Mesenchymal stem cell (in vitro differentiated cells and primary cell): ENCODE measurements at regions not wholly inside any gene's neighbourhood (a gene's known extent, or its start where the extent isn't known, plus 50 kb on each side); places are given as distances from the start of the nearest gene placed in this dataset.

Experiments used
- DNase-seq: peaks from one replicate; pipeline ENCODE4 v3.0.0-alpha.2; 2013
- H2AFZ ChIP-seq: one replicate; pipeline ENCODE4 v1.6.1; 2013; ENCODE audit warnings: low read depth, mild to moderate bottlenecking, control low read depth, inconsistent platforms, low read length, moderate library complexity
- H2AK5ac ChIP-seq: 2 replicates; pipeline ENCODE4 v1.6.1; 2013; ENCODE audit warnings: low read length, moderate library complexity, mild to moderate bottlenecking, inconsistent platforms; ENCODE audit not compliant: severe bottlenecking
- H2BK120ac ChIP-seq: one replicate; pipeline ENCODE4 v1.6.1; 2013; ENCODE audit warnings: low read depth, mild to moderate bottlenecking, inconsistent platforms, low read length, moderate library complexity
- H2BK12ac ChIP-seq, 2 experiments: one replicate each; pipeline ENCODE4 v1.6.1; 2013; ENCODE audit warnings: inconsistent platforms in 2 of 2, low read length in 2 of 2, mild to moderate bottlenecking in 2 of 2, moderate library complexity in 2 of 2, control low read depth in 1 of 2
- H2BK15ac ChIP-seq: one replicate; pipeline ENCODE4 v1.6.1; 2013; ENCODE audit warnings: mild to moderate bottlenecking, low read depth, inconsistent platforms; ENCODE audit not compliant: poor library complexity, severe bottlenecking
- H2BK5ac ChIP-seq: 2 replicates; pipeline ENCODE4 v1.6.1; 2013; ENCODE audit warnings: low read depth, mild to moderate bottlenecking, low read length, control low read depth, inconsistent platforms; ENCODE audit not compliant: poor library complexity, severe bottlenecking
- H3K14ac ChIP-seq, 2 experiments: one replicate each; pipeline ENCODE4 v1.6.1; 2013; ENCODE audit warnings: inconsistent platforms in 2 of 2, low read length in 2 of 2, control low read depth in 1 of 2, mild to moderate bottlenecking in 1 of 2, moderate library complexity in 1 of 2
- H3K18ac ChIP-seq, 2 experiments: one replicate each; pipeline ENCODE4 v1.6.1; 2013; ENCODE audit warnings: inconsistent platforms in 2 of 2, low read length in 2 of 2, control low read depth in 1 of 2, low read depth in 1 of 2, mild to moderate bottlenecking in 1 of 2
- H3K23ac ChIP-seq, 2 experiments: one replicate each; pipeline ENCODE4 v1.6.1; 2013; ENCODE audit warnings: inconsistent platforms in 2 of 2, low read length in 2 of 2, mild to moderate bottlenecking in 2 of 2, moderate library complexity in 2 of 2, control low read depth in 1 of 2
- H3K27ac ChIP-seq: 2 replicates; pipeline ENCODE4 v1.5.1; 2013; ENCODE audit warnings: mild to moderate bottlenecking, moderate library complexity, low read length, control low read depth, inconsistent platforms; ENCODE audit not compliant: poor library complexity, severe bottlenecking
- H3K27me3 ChIP-seq, 2 experiments: 2 replicates each; pipeline versions ENCODE4 v1.6.1 to v1.7.0; 2013; ENCODE audit warnings: low read length in 2 of 2, mild to moderate bottlenecking in 2 of 2, moderate library complexity in 2 of 2, control low read depth in 1 of 2, inconsistent platforms in 1 of 2; ENCODE audit not compliant: control insufficient read depth in 1 of 2, insufficient read depth in 1 of 2
- H3K36me3 ChIP-seq, 2 experiments: 2 replicates each; pipeline versions ENCODE4 v1.6.1 to v1.7.0; 2013; ENCODE audit warnings: low read length in 2 of 2, control low read depth in 1 of 2, inconsistent platforms in 1 of 2, low read depth in 1 of 2, mild to moderate bottlenecking in 1 of 2; ENCODE audit not compliant: insufficient read depth in 2 of 2, control insufficient read depth in 1 of 2
- H3K4ac ChIP-seq, 2 experiments: one replicate each; pipeline ENCODE4 v1.6.1; 2013; ENCODE audit warnings: inconsistent platforms in 2 of 2, low read length in 2 of 2, mild to moderate bottlenecking in 2 of 2, moderate library complexity in 2 of 2, control low read depth in 1 of 2, low read depth in 1 of 2
- H3K4me1 ChIP-seq: 2 replicates; pipeline ENCODE4 v1.6.1; 2013; ENCODE audit warnings: low read depth, low read length, control low read depth; ENCODE audit not compliant: control insufficient read depth, insufficient read depth
- H3K4me2 ChIP-seq: 2 replicates; pipeline ENCODE4 v1.6.1; 2013; ENCODE audit warnings: low read length, mild to moderate bottlenecking, inconsistent platforms; ENCODE audit not compliant: poor library complexity, severe bottlenecking
- H3K4me3 ChIP-seq, 2 experiments: 2 replicates each; pipeline versions ENCODE4 v1.5.1 to v1.7.0; 2013; ENCODE audit warnings: low read length in 2 of 2, mild to moderate bottlenecking in 2 of 2, control low read depth in 1 of 2, low read depth in 1 of 2; ENCODE audit not compliant: insufficient read depth in 1 of 2
- H3K79me1 ChIP-seq: replicated peaks from 2 replicates; pipeline ENCODE4 v1.6.1; 2013; ENCODE audit warnings: mild to moderate bottlenecking, control low read depth, low read length, inconsistent platforms; ENCODE audit not compliant: poor library complexity, severe bottlenecking
- H3K9ac ChIP-seq: 2 replicates; pipeline ENCODE4 v1.7.0; 2013; ENCODE audit warnings: mild to moderate bottlenecking, low read length, moderate library complexity
- H3K9me3 ChIP-seq: 2 replicates; pipeline ENCODE4 v1.7.0; 2013; ENCODE audit warnings: mild to moderate bottlenecking, low read length; ENCODE audit not compliant: control insufficient read depth
- H4K8ac ChIP-seq: one replicate; pipeline ENCODE4 v1.6.1; 2013; ENCODE audit warnings: inconsistent platforms, mild to moderate bottlenecking, low read length, moderate library complexity
- H4K91ac ChIP-seq: one replicate; pipeline ENCODE4 v1.6.1; 2013; ENCODE audit warnings: mild to moderate bottlenecking, low read length, inconsistent platforms
- WGBS: methylation state at CpG from one replicate; pipeline ENCODE4 v1.1.7; 2013; ENCODE audit warnings: mixed read lengths; 5-methylcytosine and 5-hydroxymethylcytosine counted together

DNA sequence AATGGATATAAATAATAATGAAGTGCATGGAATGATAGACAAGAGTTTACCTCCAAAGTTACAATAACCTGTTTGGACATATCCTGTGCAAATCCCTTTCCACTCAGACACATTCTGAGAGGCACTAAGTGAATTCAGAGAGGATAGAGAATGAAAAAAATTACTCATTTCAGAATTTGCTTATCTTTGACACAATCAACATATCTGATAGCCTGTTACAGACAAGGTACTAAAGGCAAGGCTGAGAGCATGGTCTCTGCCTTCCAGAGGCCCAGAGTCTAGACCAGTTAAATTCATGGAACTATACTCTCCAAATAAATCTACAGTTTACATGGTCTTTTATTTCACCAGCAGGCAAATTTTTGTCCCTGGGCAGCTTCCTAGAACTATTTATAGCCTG is 371.8 kb upstream of the PTGER4 start:
- Histone ChIP-seq H2AK5ac (no peak overlapping the region), H2BK15ac (no peak overlapping the region), H3K14ac (no peak overlapping the region), H4K91ac (no peak overlapping the region), H2BK120ac (no peak overlapping the region), H3K79me1 (no peaks in the 10 kb centered on the region), H2BK5ac (no peak overlapping the region), H3K23ac (no peak overlapping the region), H3K9me3 (no peaks in the 10 kb centered on the region), H4K8ac (no peak overlapping the region), H3K4me3 (no peak overlapping the region), H3K18ac (no peak overlapping the region), H3K27me3 (no peaks in the 10 kb centered on the region), H3K36me3 (no peaks in the 10 kb centered on the region), H2AFZ (no peak overlapping the region), H3K4ac (no peak overlapping the region), H2BK12ac (no peak overlapping the region), H3K27ac (no peak overlapping the region), H3K4me1 (no peaks in the 10 kb centered on the region), H3K9ac (no peak overlapping the region), H3K4me2 (no peak overlapping the region)
- no peak for DNase-seq

- Histone ChIP-seq H3K79me1 (no peaks in the 10 kb centered on the region), H3K4me2 (no peak overlapping the region), H2BK12ac (no peak overlapping the region), H2BK15ac (no peak overlapping the region), H2BK120ac (no peak overlapping the region), H2BK5ac (no peak overlapping the region), H4K8ac (no peak overlapping the region), H3K4ac (no peak overlapping the region), H3K4me3 (no peak overlapping the region), H3K36me3 (no peaks in the 10 kb centered on the region), H3K4me1 (no peaks in the 10 kb centered on the region), H4K91ac (no peak overlapping the region), H2AFZ (no peak overlapping the region), H3K27ac (no peak overlapping the region), H3K18ac (no peak overlapping the region), H3K9ac (no peak overlapping the region), H3K9me3 (no peaks in the 10 kb centered on the region), H2AK5ac (no peak overlapping the region), H3K27me3 (no peaks in the 10 kb centered on the region), H3K23ac (no peak overlapping the region), H3K14ac (no peak overlapping the region)
- DNase-seq, result no peak
- no CpG with 5 or more reads among the region's 2 CpGs for WGBS
Observed at GRCh38 chr5:40306869-40307487, 372.7 kb upstream of the PTGER4 start.

DNA sequence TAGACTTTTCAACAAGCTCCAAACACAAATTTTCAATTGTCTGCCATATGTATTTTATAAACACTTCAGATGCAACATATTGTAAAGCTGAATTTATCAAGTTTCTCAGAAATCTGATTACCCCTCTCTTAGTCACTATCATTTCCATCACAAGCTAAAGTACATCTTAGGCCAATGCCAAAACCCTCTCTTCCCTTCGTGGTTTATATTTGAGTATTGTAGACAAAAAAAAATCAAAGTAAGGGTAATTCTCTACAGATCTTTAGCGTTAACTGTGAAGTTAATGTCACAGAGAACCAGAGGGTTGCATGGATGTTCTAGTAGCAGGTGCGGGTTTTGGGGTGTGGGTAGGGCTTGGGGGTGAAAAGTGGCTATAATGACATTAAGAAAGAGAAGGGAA is 387.7 kb upstream of the PTGER4 start:
- Histone ChIP-seq H2BK5ac (no peak overlapping the region), H3K9me3 (no peaks in the 10 kb centered on the region), H2BK15ac (no peak overlapping the region), H3K14ac (no peak overlapping the region), H3K4me3 (no peak overlapping the region), H2BK120ac (no peak overlapping the region), H3K36me3 (no peaks in the 10 kb centered on the region), H2BK12ac (no peak overlapping the region), H3K9ac (no peak overlapping the region), H2AK5ac (no peak overlapping the region), H4K8ac (no peak overlapping the region), H3K18ac (no peak overlapping the region), H3K4ac (no peak overlapping the region), H3K27me3 (no peaks in the 10 kb centered on the region), H4K91ac (no peak overlapping the region), H3K79me1 (no peaks in the 10 kb centered on the region), H3K4me2 (no peak overlapping the region), H3K27ac (no peak overlapping the region), H3K4me1 (no peaks in the 10 kb centered on the region), H3K23ac (no peak overlapping the region), H2AFZ (no peak overlapping the region)
- 87% methylated on average over 3 of the region's 3 CpGs for WGBS
- no peak for DNase-seq

GRCh38 chr5:40291338-40291737 is 388.4 kb upstream of the PTGER4 start:
- H3K27me3 ChIP-seq, result no peaks in the 10 kb centered on the region
- H2BK120ac ChIP-seq, result no peak overlapping the region
- WGBS, result no CpG with 5 or more reads among the region's 2 CpGs
- H3K27ac ChIP-seq, result no peak overlapping the region
- no peak overlapping the region for H3K9ac ChIP-seq
- H3K4ac ChIP-seq, result no peak overlapping the region
- H3K18ac ChIP-seq, result no peak overlapping the region
- no peaks in the 10 kb centered on the region for H3K9me3 ChIP-seq
- no peaks in the 10 kb centered on the region for H3K4me1 ChIP-seq
- H3K23ac ChIP-seq, result no peak overlapping the region
- H2AFZ ChIP-seq, result no peak overlapping the region
- no peak overlapping the region for H2BK5ac ChIP-seq
- no peak overlapping the region for H3K4me2 ChIP-seq
- no peak overlapping the region for H4K91ac ChIP-seq
- H4K8ac ChIP-seq, result no peak overlapping the region
- no peak overlapping the region for H3K4me3 ChIP-seq
- no peaks in the 10 kb centered on the region for H3K79me1 ChIP-seq
- no peak overlapping the region for H2AK5ac ChIP-seq
- H2BK12ac ChIP-seq, result no peak overlapping the region
- H2BK15ac ChIP-seq, result no peak overlapping the region
- peak; percentile 6 for DNase-seq
- H3K36me3 ChIP-seq, result no peaks in the 10 kb centered on the region
- H3K14ac ChIP-seq, result no peak overlapping the region
